AG04450 (cell line): ENCODE measurements at regions not wholly inside any gene's neighbourhood (a gene's known extent, or its start where the extent isn't known, plus 50 kb on each side); places are given as distances from the start of the nearest gene placed in this dataset.

Source experiments
- CTCF ChIA-PET: fragments of 300-600, 350-600 bp; formaldehyde crosslinking; extraction: SDS; loops from one replicate; lab custom pipeline; 2022; ENCODE audit warnings: antibody characterized with exemption, inconsistent platforms; lab: Charles Lee
- POLR2A ChIA-PET: fragments of 350-600 bp; formaldehyde crosslinking; extraction: SDS; loops from one replicate; lab custom pipeline; 2021; ENCODE audit warnings: antibody characterized with exemption, inconsistent platforms; lab: Yijun Ruan, JAX
- DNase-seq: peaks from one replicate; pipeline ENCODE4 v3.0.0-alpha.2; 2011; ENCODE audit warnings: low read depth, low spot score
- H3K27ac ChIP-seq: one replicate; pipeline ENCODE4 v1.5.1; 2012; ENCODE audit warnings: low read depth, low read length, control low read depth
- H3K27me3 ChIP-seq: one replicate; pipeline ENCODE4 v1.6.0; 2012; ENCODE audit warnings: low read length; ENCODE audit not compliant: control insufficient read depth, insufficient read depth
- H3K4me3 ChIP-seq: 2 replicates; pipeline ENCODE4 v1.5.1; 2011; ENCODE audit warnings: mild to moderate bottlenecking, low read depth, low read length, control low read depth
- H3K9me3 ChIP-seq: 2 replicates; pipeline ENCODE4 v1.5.1; 2012; ENCODE audit warnings: low read length; ENCODE audit not compliant: control insufficient read depth, insufficient read depth
- CTCF ChIP-seq: IDR thresholded peaks from 2 replicates; pipeline ENCODE4 v1.5.1; 2011; ENCODE audit warnings: low read depth, low read length, control low read depth, inconsistent platforms

- no peak overlapping the region for H3K4me3 ChIP-seq
- DNase-seq: no peak
- H3K9me3 ChIP-seq: peaks cover 65% of the 10 kb centered on the region
- ChIA-PET POLR2A (no interaction called here), CTCF (no interaction called here)
- no peaks in the 10 kb centered on the region for H3K27me3 ChIP-seq
- H3K27ac ChIP-seq: no peak overlapping the region
- no peak for TF ChIP-seq CTCF
Measured at GRCh38 chr10:131000743-131001142, 310.8 kb downstream of the TCERG1L start.

GRCh38 chr10:131001438-131001837 is 310.1 kb downstream of the TCERG1L start:
- H3K27ac ChIP-seq: no peak overlapping the region
- POLR2A ChIA-PET: no interaction called here
- peaks cover 69% of the 10 kb centered on the region for H3K9me3 ChIP-seq
- no peak for DNase-seq
- H3K27me3 ChIP-seq: no peaks in the 10 kb centered on the region
- TF ChIP-seq CTCF: no peak
- H3K4me3 ChIP-seq: no peak overlapping the region
- CTCF ChIA-PET: no interaction called here

- ChIA-PET CTCF (no interaction called here), POLR2A (no interaction called here)
- Histone ChIP-seq H3K4me3 (no peak overlapping the region), H3K27me3 (no peaks in the 10 kb centered on the region), H3K9me3 (peaks cover 70% of the 10 kb centered on the region), H3K27ac (no peak overlapping the region)
- TF ChIP-seq CTCF: no peak
- DNase-seq: no peak
Measured at GRCh38 chr10:131002031-131002861, 309.3 kb downstream of the TCERG1L start.

- ChIA-PET POLR2A (no interaction called here), CTCF (no interaction called here)
- no peak overlapping the region for H3K27ac ChIP-seq
- no peak overlapping the region for H3K4me3 ChIP-seq
- DNase-seq: no peak
- TF ChIP-seq CTCF: no peak
- no peaks in the 10 kb centered on the region for H3K27me3 ChIP-seq
- H3K9me3 ChIP-seq: peaks cover 67% of the 10 kb centered on the region
Measured at GRCh38 chr10:131003455-131003854, 308.1 kb downstream of the TCERG1L start.

GRCh38 chr10:131004276-131004675 is 307.2 kb downstream of the TCERG1L start:
- Histone ChIP-seq H3K9me3 (peaks cover 60% of the 10 kb centered on the region), H3K4me3 (no peak overlapping the region), H3K27ac (no peak overlapping the region), H3K27me3 (no peaks in the 10 kb centered on the region)
- no peak for DNase-seq
- POLR2A ChIA-PET: no interaction called here
- CTCF ChIA-PET: no interaction called here
- TF ChIP-seq CTCF: no peak
